OCI-M1 (cell line): ENCODE measurements at regions not wholly inside any gene's neighbourhood (a gene's known extent, or its start where the extent isn't known, plus 50 kb on each side); places are given as distances from the start of the nearest gene placed in this dataset.
"Not testable (repeated sequence)": the region's sequence is repeated elsewhere in the genome, so short reads cannot be mapped to it uniquely, and the experiment has no call there.

Experiments used
- DNase-seq: peaks from one replicate; lab custom pipeline; 2025; lab: John Stamatoyannopoulos, UW

GRCh38 chr21:33993286-33994231, 78.0 kb upstream of the ATP5PO start:
- DNase-seq, result peak; percentile 52

GRCh38 chr21:33992412-33992811, 76.8 kb upstream of the ATP5PO start:
- DNase-seq, result not testable (repeated sequence)

- DNase-seq, result no peak
Measured at GRCh38 chr21:33991133-33991532, 75.5 kb upstream of the ATP5PO start.

GRCh38 chr21:33989440-33989839, 73.8 kb upstream of the ATP5PO start:
- DNase-seq, result no peak

GRCh38 chr21:33988237-33989017, 72.8 kb upstream of the ATP5PO start:
- DNase-seq, result no peak

- DNase-seq, result no peak
Measured at GRCh38 chr21:33987461-33987860, 71.9 kb upstream of the ATP5PO start.

GRCh38 chr21:33985117-33986050, 69.8 kb upstream of the ATP5PO start:
- DNase-seq, result no peak

- no peak for DNase-seq
Measured at GRCh38 chr21:33984021-33984481, 68.4 kb upstream of the ATP5PO start.

GRCh38 chr21:33981391-33982101, 65.9 kb upstream of the ATP5PO start:
- DNase-seq, result no peak

GRCh38 chr21:33980276-33980916, 64.8 kb upstream of the ATP5PO start:
- DNase-seq, result no peak

- no peak for DNase-seq
Measured at GRCh38 chr21:33978585-33978984, 63.0 kb upstream of the ATP5PO start.

GRCh38 chr21:33977721-33978369, 62.2 kb upstream of the ATP5PO start:
- no peak for DNase-seq

- no peak for DNase-seq
Measured at GRCh38 chr21:33977017-33977720, 61.6 kb upstream of the ATP5PO start.

- DNase-seq, result peak; percentile 98
Measured at GRCh38 chr21:33976082-33977016, 60.7 kb upstream of the ATP5PO start.

GRCh38 chr21:33975548-33976081, 60.0 kb upstream of the ATP5PO start:
- DNase-seq, result peak; percentile 90

- DNase-seq, result no peak
Measured at GRCh38 chr21:33974513-33975468, 59.2 kb upstream of the ATP5PO start.

GRCh38 chr21:33973268-33973667, 57.7 kb upstream of the ATP5PO start:
- no peak for DNase-seq
